PC-3 (cell line): ENCODE measurements at regions not wholly inside any gene's neighbourhood (a gene's known extent, or its start where the extent isn't known, plus 50 kb on each side); places are given as distances from the start of the nearest gene placed in this dataset.

ENCODE experiments used
- ATAC-seq: fragments of 200-7000 bp; cut with Tn5 transposase; 2 replicates; pipeline ENCODE4 v1.9.1; 2020; ENCODE audit warnings: mild to moderate bottlenecking, moderate library complexity
- BruUV-seq: library from RNA; stranded (reverse); fragments of 400-500 nt; replicated peaks from 2 replicates; lab custom pipeline; 2021; lab: Mats Ljungman, UMichigan
- CTCF ChIA-PET: fragments of 300-600 bp; sonication (Branson Sonifier 250); formaldehyde crosslinking; loops from one replicate; lab custom pipeline; 2022; ENCODE audit warnings: antibody characterized with exemption; lab: Charles Lee
- POLR2A ChIA-PET: fragments of 300-600 bp; sonication (Branson Sonifier 250); formaldehyde crosslinking; loops from one replicate; lab custom pipeline; 2022; ENCODE audit warnings: antibody characterized with exemption; ENCODE audit not compliant: unreplicated experiment; lab: Charles Lee
- DNase-seq: peaks from one replicate; pipeline ENCODE4 v3.0.0-alpha.2; 2015
- H2AFZ ChIP-seq: fragments of 300-600 bp; sonication (generic); 2 replicates; pipeline ENCODE4 v1.6.0; 2016; ENCODE audit warnings: antibody characterized with exemption, low read length
- H3F3A ChIP-seq: fragments of 300-600 bp; sonication (generic); one replicate; pipeline ENCODE4 v1.6.0; 2017; ENCODE audit warnings: antibody characterized with exemption, low read length, control low read depth, mild to moderate bottlenecking; ENCODE audit not compliant: unreplicated experiment
- H3K27ac ChIP-seq: fragments of 300-600 bp; sonication (generic); 2 replicates; pipeline ENCODE4 v1.5.1; 2016; ENCODE audit warnings: mild to moderate bottlenecking, low read length
- H3K27me3 ChIP-seq: fragments of 300-600 bp; sonication (generic); 2 replicates; pipeline ENCODE4 v1.6.1; 2016; ENCODE audit warnings: low read length, mixed read lengths
- H3K36me3 ChIP-seq: fragments of 300-600 bp; sonication (generic); 2 replicates; pipeline ENCODE4 v1.6.1; 2016; ENCODE audit warnings: low read depth, mixed run types, low read length, mixed read lengths
- H3K4me1 ChIP-seq: fragments of 300-600 bp; sonication (generic); 2 replicates; pipeline ENCODE4 v1.5.1; 2016; ENCODE audit warnings: low read length; ENCODE audit not compliant: insufficient read depth
- H3K4me2 ChIP-seq: fragments of 300-600 bp; sonication (generic); 2 replicates; pipeline ENCODE4 v1.6.0; 2016; ENCODE audit warnings: low read length
- H3K4me3 ChIP-seq: fragments of 300-600 bp; sonication (generic); 2 replicates; pipeline ENCODE4 v1.5.1; 2016; ENCODE audit warnings: mild to moderate bottlenecking, low read length, mixed read lengths
- H3K79me2 ChIP-seq: fragments of 300-600 bp; sonication (generic); 2 replicates; pipeline ENCODE4 v1.6.1; 2017; ENCODE audit warnings: low read length, mixed read lengths
- H3K9ac ChIP-seq: fragments of 300-600 bp; sonication (generic); 2 replicates; pipeline ENCODE4 v1.6.0; 2016; ENCODE audit warnings: mild to moderate bottlenecking, low read length
- H3K9me2 ChIP-seq: fragments of 300-600 bp; sonication (generic); replicated peaks from 2 replicates; pipeline ENCODE4 v1.6.1; 2016; ENCODE audit warnings: mixed run types, low read length, mixed read lengths
- H3K9me3 ChIP-seq: fragments of 300-600 bp; sonication (generic); 2 replicates; pipeline ENCODE4 v1.6.1; 2016; ENCODE audit warnings: low read length, mixed read lengths
- H4K20me1 ChIP-seq: fragments of 300-600 bp; sonication (generic); 2 replicates; pipeline ENCODE4 v1.6.1; 2016; ENCODE audit warnings: low read length, mixed read lengths
- CTCF ChIP-seq: fragments of 300-600 bp; sonication (generic); conservative IDR thresholded peaks from 2 replicates; pipeline ENCODE4 v1.5.1; 2017; ENCODE audit warnings: antibody characterized with exemption, low read depth, mild to moderate bottlenecking, low read length
- EZH2 ChIP-seq: fragments of 300-600 bp; sonication (generic); IDR thresholded peaks from one replicate; pipeline ENCODE4 v1.6.1; 2017; ENCODE audit warnings: antibody characterized with exemption, mild to moderate bottlenecking, low read length; ENCODE audit not compliant: unreplicated experiment
- EZH2phosphoT487 ChIP-seq: fragments of 300-600 bp; sonication (generic); IDR thresholded peaks from 2 replicates; pipeline ENCODE4 v1.6.1; 2018; ENCODE audit warnings: mild to moderate bottlenecking, antibody characterized with exemption, low read length, borderline replicate concordance
- intact Hi-C: fragments of 100-400 bp; cut with micrococcal nuclease; formaldehyde crosslinking; loops from 2 replicates; pipeline ENCODE4 v1.9.0; 2023

- H2AFZ ChIP-seq = no peak overlapping the region
- no peak overlapping the region for H3K4me3 ChIP-seq
- TF ChIP-seq EZH2 (no peak), EZH2phosphoT487 (no peak), CTCF (no peak)
- intact Hi-C loops = no loop called here
- H3K36me3 ChIP-seq = no peaks in the 10 kb centered on the region
- ChIA-PET CTCF (interaction anchor here (0.5 kb wide), 1 partner anchor 246 kb away, joined by 4 read pairs; no protein-coding TSS in a partner anchor), POLR2A (no interaction called here)
- no peaks in the 10 kb centered on the region for H4K20me1 ChIP-seq
- no peaks in the 10 kb centered on the region for H3K9me3 ChIP-seq
- H3K4me2 ChIP-seq = no peak overlapping the region
- H3K9me2 ChIP-seq = no peaks in the 10 kb centered on the region
- no peak for DNase-seq
- no peak for ATAC-seq
- no peaks in the 10 kb centered on the region for H3F3A ChIP-seq
- BruUV-seq = no TSS peak
- H3K4me1 ChIP-seq = peaks cover 29% of the 10 kb centered on the region
- H3K79me2 ChIP-seq = no peaks in the 10 kb centered on the region
- no peak overlapping the region for H3K27ac ChIP-seq
- no peak overlapping the region for H3K9ac ChIP-seq
- peaks cover 8% of the 10 kb centered on the region; the same call in 1 of the 2 replicates for H3K27me3 ChIP-seq
These were observed 311.6 kb downstream of the FOXL1 start for GRCh38 chr16:86889974-86890373.

GRCh38 chr16:86891121-86891520 is 312.8 kb downstream of the FOXL1 start:
- H3K4me2 ChIP-seq = no peak overlapping the region
- H3K9me2 ChIP-seq = no peaks in the 10 kb centered on the region
- no peak for DNase-seq
- H3F3A ChIP-seq = no peaks in the 10 kb centered on the region
- H3K79me2 ChIP-seq = no peaks in the 10 kb centered on the region
- no peak overlapping the region for H3K4me3 ChIP-seq
- H3K4me1 ChIP-seq = peaks cover 29% of the 10 kb centered on the region
- intact Hi-C loops = no loop called here
- ChIA-PET CTCF (no interaction called here), POLR2A (no interaction called here)
- no TSS peak for BruUV-seq
- no peak for ATAC-seq
- no peaks in the 10 kb centered on the region for H4K20me1 ChIP-seq
- no peak overlapping the region for H3K27ac ChIP-seq
- H2AFZ ChIP-seq = no peak overlapping the region
- no peaks in the 10 kb centered on the region for H3K36me3 ChIP-seq
- TF ChIP-seq EZH2phosphoT487 (no peak), CTCF (no peak), EZH2 (no peak)
- H3K9ac ChIP-seq = no peak overlapping the region
- no peaks in the 10 kb centered on the region for H3K9me3 ChIP-seq
- H3K27me3 ChIP-seq = peaks cover 8% of the 10 kb centered on the region; the same call in 1 of the 2 replicates

DNA sequence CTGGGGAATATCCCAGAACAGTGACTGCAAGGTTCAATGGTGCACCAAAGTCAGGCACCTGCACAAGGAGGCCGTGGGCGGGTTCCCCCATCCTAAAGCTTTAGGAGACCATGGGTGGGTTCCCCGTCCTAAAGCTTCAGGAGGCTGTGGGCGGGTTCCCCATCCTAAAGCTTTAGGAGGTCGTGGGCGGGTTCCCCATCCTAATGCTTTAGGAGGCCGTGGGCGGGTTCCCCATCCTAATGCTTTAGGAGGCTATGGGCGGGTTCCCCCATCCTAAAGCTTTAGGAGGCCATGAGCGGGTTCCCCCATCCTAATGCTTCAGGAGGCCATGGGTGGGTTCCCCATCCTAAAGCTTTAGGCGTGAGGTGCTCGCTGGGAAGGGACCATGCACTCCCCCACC is 313.3 kb downstream of the FOXL1 start:
- no peak for TF ChIP-seq CTCF
- TF ChIP-seq EZH2 = no peak
- no peak for TF ChIP-seq EZH2phosphoT487
- no TSS peak for BruUV-seq
- Histone ChIP-seq H3K9ac (no peak overlapping the region), H3K4me3 (no peak overlapping the region), H3K4me2 (no peak overlapping the region), H2AFZ (no peak overlapping the region), H3K36me3 (no peaks in the 10 kb centered on the region), H3K27me3 (peaks cover 8% of the 10 kb centered on the region; the same call in 1 of the 2 replicates), H3K9me3 (no peaks in the 10 kb centered on the region), H3K4me1 (peaks cover 24% of the 10 kb centered on the region), H3K27ac (no peak overlapping the region), H3F3A (no peaks in the 10 kb centered on the region), H4K20me1 (no peaks in the 10 kb centered on the region), H3K9me2 (no peaks in the 10 kb centered on the region), H3K79me2 (no peaks in the 10 kb centered on the region)
- POLR2A ChIA-PET = no interaction called here
- ATAC-seq (no peak), DNase-seq (no peak)
- intact Hi-C loops = no loop called here
- CTCF ChIA-PET = no interaction called here
